ENCODE measurements at regions not wholly inside any gene's neighbourhood (a gene's known extent, or its start where the extent isn't known, plus 50 kb on each side); places are given as distances from the start of the nearest gene placed in this dataset.

GRCh38 chr3:176431991-176432390 is 765.3 kb downstream of the TBL1XR1 start:
- no peaks in the 10 kb centered on the region for H3K36me3 ChIP-seq (ENCODE audit: control insufficient read depth in 2 of 2, extremely low read depth in 1 of 2, insufficient read depth in 2 of 2, low read length in 2 of 2)
- no peak for TF ChIP-seq EZH2 (IDR thresholded peaks at IDR 0.05; ENCODE audit: low read length)
- TF ChIP-seq, protein P1, sequence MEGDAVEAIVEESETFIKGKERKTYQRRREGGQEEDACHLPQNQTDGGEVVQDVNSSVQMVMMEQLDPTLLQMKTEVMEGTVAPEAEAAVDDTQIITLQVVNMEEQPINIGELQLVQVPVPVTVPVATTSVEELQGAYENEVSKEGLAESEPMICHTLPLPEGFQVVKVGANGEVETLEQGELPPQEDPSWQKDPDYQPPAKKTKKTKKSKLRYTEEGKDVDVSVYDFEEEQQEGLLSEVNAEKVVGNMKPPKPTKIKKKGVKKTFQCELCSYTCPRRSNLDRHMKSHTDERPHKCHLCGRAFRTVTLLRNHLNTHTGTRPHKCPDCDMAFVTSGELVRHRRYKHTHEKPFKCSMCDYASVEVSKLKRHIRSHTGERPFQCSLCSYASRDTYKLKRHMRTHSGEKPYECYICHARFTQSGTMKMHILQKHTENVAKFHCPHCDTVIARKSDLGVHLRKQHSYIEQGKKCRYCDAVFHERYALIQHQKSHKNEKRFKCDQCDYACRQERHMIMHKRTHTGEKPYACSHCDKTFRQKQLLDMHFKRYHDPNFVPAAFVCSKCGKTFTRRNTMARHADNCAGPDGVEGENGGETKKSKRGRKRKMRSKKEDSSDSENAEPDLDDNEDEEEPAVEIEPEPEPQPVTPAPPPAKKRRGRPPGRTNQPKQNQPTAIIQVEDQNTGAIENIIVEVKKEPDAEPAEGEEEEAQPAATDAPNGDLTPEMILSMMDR (optimal IDR thresholded peaks at IDR 0.05 in 1 of 3, IDR thresholded peaks at IDR 0.05 in 1 of 3, conservative IDR thresholded peaks at IDR 0.05 in 1 of 3; ENCODE audit: extremely low read depth in 1 of 3, insufficient read depth in 2 of 3, low read length in 3 of 3) = no peak
- H4K20me1 ChIP-seq (ENCODE audit: control insufficient read depth, extremely low read depth, insufficient read depth, low read length) = no peaks in the 10 kb centered on the region
- no peak overlapping the region for H3K27ac ChIP-seq (ENCODE audit: control insufficient read depth, insufficient read depth, low read length)
- no peak overlapping the region for H3K9ac ChIP-seq (ENCODE audit: control insufficient read depth, extremely low read depth, insufficient read depth, low read length)
- no peak overlapping the region for H3K4me3 ChIP-seq (ENCODE audit: control insufficient read depth in 2 of 3, extremely low read depth in 1 of 3, insufficient read depth in 2 of 3, low read depth in 1 of 3, low read length in 3 of 3)
- H3K9me3 ChIP-seq (ENCODE audit: control insufficient read depth, low read depth, low read length) = no peaks in the 10 kb centered on the region
- no peaks in the 10 kb centered on the region for H3K27me3 ChIP-seq (ENCODE audit: control insufficient read depth, extremely low read depth, insufficient read depth, low read length)
- DNase-seq (ENCODE audit: low read depth, low spot score) (no peak), FAIRE-seq (no peak)
- H3K4me2 ChIP-seq (ENCODE audit: control insufficient read depth, extremely low read depth, insufficient read depth, low read depth, low read length) = no peak overlapping the region
- dilution Hi-C loops (cut with MboI; ENCODE audit: extremely low pct_ligation_motif_present, low sequenced_read_pairs) = no loop called here
- H3K79me2 ChIP-seq (ENCODE audit: control insufficient read depth, insufficient read depth, low read length) = no peaks in the 10 kb centered on the region
- no peaks in the 10 kb centered on the region for H3K9me1 ChIP-seq (ENCODE audit: control insufficient read depth, extremely low read depth, insufficient read depth, low read length)
- H2AFZ ChIP-seq (ENCODE audit: control insufficient read depth, low read length) = no peak overlapping the region
- no peaks in the 10 kb centered on the region for H3K4me1 ChIP-seq (ENCODE audit: control insufficient read depth, extremely low read depth, insufficient read depth, low read length)

GRCh38 chr3:176431038-176431418 is 766.3 kb downstream of the TBL1XR1 start:
- FAIRE-seq = no peak
- DNase-seq (ENCODE audit: low read depth, low spot score) = no peak

More at GRCh38 chr3:176431038-176431418, 766.3 kb downstream of the TBL1XR1 start:
- dilution Hi-C loops (cut with MboI; ENCODE audit: extremely low pct_ligation_motif_present, low sequenced_read_pairs) = no loop called here
- no peak overlapping the region for H2AFZ ChIP-seq (ENCODE audit: control insufficient read depth, low read length)
- H3K36me3 ChIP-seq (ENCODE audit: control insufficient read depth in 2 of 2, extremely low read depth in 1 of 2, insufficient read depth in 2 of 2, low read length in 2 of 2) = no peaks in the 10 kb centered on the region
- H3K4me2 ChIP-seq (ENCODE audit: control insufficient read depth, extremely low read depth, insufficient read depth, low read depth, low read length) = no peak overlapping the region
- TF ChIP-seq, protein P1 (optimal IDR thresholded peaks at IDR 0.05 in 1 of 3, IDR thresholded peaks at IDR 0.05 in 1 of 3, conservative IDR thresholded peaks at IDR 0.05 in 1 of 3; ENCODE audit: extremely low read depth in 1 of 3, insufficient read depth in 2 of 3, low read length in 3 of 3) = no peak
- TF ChIP-seq EZH2 (IDR thresholded peaks at IDR 0.05; ENCODE audit: low read length) = no peak
- H3K4me3 ChIP-seq (ENCODE audit: control insufficient read depth in 2 of 3, extremely low read depth in 1 of 3, insufficient read depth in 2 of 3, low read depth in 1 of 3, low read length in 3 of 3) = no peak overlapping the region
- no peak overlapping the region for H3K9ac ChIP-seq (ENCODE audit: control insufficient read depth, extremely low read depth, insufficient read depth, low read length)
- no peaks in the 10 kb centered on the region for H3K9me3 ChIP-seq (ENCODE audit: control insufficient read depth, low read depth, low read length)
- H3K4me1 ChIP-seq (ENCODE audit: control insufficient read depth, extremely low read depth, insufficient read depth, low read length) = no peaks in the 10 kb centered on the region
- no peaks in the 10 kb centered on the region for H3K79me2 ChIP-seq (ENCODE audit: control insufficient read depth, insufficient read depth, low read length)
- H3K27ac ChIP-seq (ENCODE audit: control insufficient read depth, insufficient read depth, low read length) = no peak overlapping the region
- H3K27me3 ChIP-seq (ENCODE audit: control insufficient read depth, extremely low read depth, insufficient read depth, low read length) = no peaks in the 10 kb centered on the region
- H3K9me1 ChIP-seq (ENCODE audit: control insufficient read depth, extremely low read depth, insufficient read depth, low read length) = no peaks in the 10 kb centered on the region
- H4K20me1 ChIP-seq (ENCODE audit: control insufficient read depth, extremely low read depth, insufficient read depth, low read length) = no peaks in the 10 kb centered on the region
